Activated CD4-positive, CD25-positive, alpha-beta regulatory T cell treated with anti-CD3 and anti-CD28 coated beads, Interleukin-2, amount 50 U/mL, for 16 hours (primary cell): ENCODE measurements at regions not wholly inside any gene's neighbourhood (a gene's known extent, or its start where the extent isn't known, plus 50 kb on each side); places are given as distances from the start of the nearest gene placed in this dataset.
"Not testable (repeated sequence)": the region's sequence is repeated elsewhere in the genome, so short reads cannot be mapped to it uniquely, and the experiment has no call there.

ENCODE experiments used
- DNase-seq: peaks from one replicate; pipeline ENCODE4 v3.0.0-alpha.2; 2020; ENCODE audit warnings: low read depth, low spot score

- no peak for DNase-seq
These were observed 305.9 kb downstream of the ADGRL2 start for GRCh38 chr1:82106672-82107071.

GRCh38 chr1:82099170-82099569 lies 298.4 kb downstream of the ADGRL2 start:
- no peak for DNase-seq

GRCh38 chr1:82094136-82094535 lies 293.4 kb downstream of the ADGRL2 start:
- no peak for DNase-seq

GRCh38 chr1:82091729-82092128 lies 291.0 kb downstream of the ADGRL2 start:
- DNase-seq, result no peak

- DNase-seq, result no peak
These were observed 290.5 kb downstream of the ADGRL2 start for GRCh38 chr1:82091265-82091664.

- no peak for DNase-seq
These were observed 289.4 kb downstream of the ADGRL2 start for GRCh38 chr1:82090104-82090503.

GRCh38 chr1:82086739-82087138 lies 286.0 kb downstream of the ADGRL2 start:
- DNase-seq, result no peak

GRCh38 chr1:82079607-82080006 lies 278.9 kb downstream of the ADGRL2 start:
- no peak for DNase-seq

- no peak for DNase-seq
These were observed 272.9 kb downstream of the ADGRL2 start for GRCh38 chr1:82073659-82074058.

GRCh38 chr1:82073071-82073470 lies 272.3 kb downstream of the ADGRL2 start:
- no peak for DNase-seq

GRCh38 chr1:82065916-82066315 lies 265.2 kb downstream of the ADGRL2 start:
- no peak for DNase-seq

- no peak for DNase-seq
These were observed 264.0 kb downstream of the ADGRL2 start for GRCh38 chr1:82064691-82065090.

GRCh38 chr1:82062206-82062605 lies 261.5 kb downstream of the ADGRL2 start:
- DNase-seq, result no peak

- DNase-seq, result no peak
These were observed 259.2 kb downstream of the ADGRL2 start for GRCh38 chr1:82059959-82060358.

GRCh38 chr1:82057011-82057410 lies 256.3 kb downstream of the ADGRL2 start:
- no peak for DNase-seq

GRCh38 chr1:82055375-82055774 lies 254.6 kb downstream of the ADGRL2 start:
- not testable (repeated sequence) for DNase-seq

GRCh38 chr1:82052563-82052962 lies 251.8 kb downstream of the ADGRL2 start:
- DNase-seq, result no peak

GRCh38 chr1:82048596-82048995 lies 247.9 kb downstream of the ADGRL2 start:
- DNase-seq, result no peak

- DNase-seq, result no peak
These were observed 244.5 kb downstream of the ADGRL2 start for GRCh38 chr1:82045221-82045620.

GRCh38 chr1:82044536-82044935 lies 243.8 kb downstream of the ADGRL2 start:
- no peak for DNase-seq

GRCh38 chr1:82044111-82044510 lies 243.4 kb downstream of the ADGRL2 start:
- DNase-seq, result no peak

- no peak for DNase-seq
These were observed 241.7 kb downstream of the ADGRL2 start for GRCh38 chr1:82042306-82043060.
